ENCODE measurements at regions not wholly inside any gene's neighbourhood (a gene's known extent, or its start where the extent isn't known, plus 50 kb on each side); places are given as distances from the start of the nearest gene placed in this dataset.

- DNase-seq (ENCODE audit: low read depth), result no peak
- TF ChIP-seq CTCF (conservative IDR thresholded peaks at IDR 0.05; ENCODE audit: low read depth, low read length), result no peak
- H3K4me3 ChIP-seq (ENCODE audit: low read length), result no peak overlapping the region
Measured at GRCh38 chr4:136713140-136713539, 819.2 kb downstream of the PCDH18 start.

- no peak overlapping the region for H3K4me3 ChIP-seq (ENCODE audit: low read length)
- TF ChIP-seq CTCF (conservative IDR thresholded peaks at IDR 0.05; ENCODE audit: low read depth, low read length), result no peak
- DNase-seq (ENCODE audit: low read depth), result no peak
Measured at GRCh38 chr4:136709897-136710296, 822.4 kb downstream of the PCDH18 start.

- H3K4me3 ChIP-seq (ENCODE audit: low read length), result no peak overlapping the region
- DNase-seq (ENCODE audit: low read depth), result no peak
- TF ChIP-seq CTCF (conservative IDR thresholded peaks at IDR 0.05; ENCODE audit: low read depth, low read length), result no peak
Measured at GRCh38 chr4:136706942-136707341, 825.4 kb downstream of the PCDH18 start.

- no peak for TF ChIP-seq CTCF (conservative IDR thresholded peaks at IDR 0.05; ENCODE audit: low read depth, low read length)
Measured at GRCh38 chr4:136699905-136700304, 832.4 kb downstream of the PCDH18 start.

GRCh38 chr4:136691607-136692006 lies 840.7 kb downstream of the PCDH18 start:
- H3K4me3 ChIP-seq (ENCODE audit: low read length), result no peak overlapping the region
- no peak for TF ChIP-seq CTCF (conservative IDR thresholded peaks at IDR 0.05; ENCODE audit: low read depth, low read length)
- DNase-seq (ENCODE audit: low read depth), result no peak

More at GRCh38 chr4:136699905-136700304, 832.4 kb downstream of the PCDH18 start:
- DNase-seq (ENCODE audit: low read depth), result no peak
- H3K4me3 ChIP-seq (ENCODE audit: low read length), result no peak overlapping the region

GRCh38 chr4:136690360-136690759 lies 841.9 kb downstream of the PCDH18 start:
- no peak for DNase-seq (ENCODE audit: low read depth)
- TF ChIP-seq CTCF (conservative IDR thresholded peaks at IDR 0.05; ENCODE audit: low read depth, low read length), result no peak
- H3K4me3 ChIP-seq (ENCODE audit: low read length), result no peak overlapping the region

GRCh38 chr4:136687596-136687995 lies 844.7 kb downstream of the PCDH18 start:
- TF ChIP-seq CTCF (conservative IDR thresholded peaks at IDR 0.05; ENCODE audit: low read depth, low read length), result no peak
- DNase-seq (ENCODE audit: low read depth), result no peak
- no peak overlapping the region for H3K4me3 ChIP-seq (ENCODE audit: low read length)
